Mesenchymal stem cell (in vitro differentiated cells and primary cell): ENCODE measurements at regions not wholly inside any gene's neighbourhood (a gene's known extent, or its start where the extent isn't known, plus 50 kb on each side); places are given as distances from the start of the nearest gene placed in this dataset.

Experiments
- DNase-seq: peaks from one replicate; pipeline ENCODE4 v3.0.0-alpha.2; 2013
- H2AFZ ChIP-seq: one replicate; pipeline ENCODE4 v1.6.1; 2013; ENCODE audit warnings: low read depth, mild to moderate bottlenecking, control low read depth, inconsistent platforms, low read length, moderate library complexity
- H2AK5ac ChIP-seq: 2 replicates; pipeline ENCODE4 v1.6.1; 2013; ENCODE audit warnings: low read length, moderate library complexity, mild to moderate bottlenecking, inconsistent platforms; ENCODE audit not compliant: severe bottlenecking
- H2BK120ac ChIP-seq: one replicate; pipeline ENCODE4 v1.6.1; 2013; ENCODE audit warnings: low read depth, mild to moderate bottlenecking, inconsistent platforms, low read length, moderate library complexity
- H2BK12ac ChIP-seq, 2 experiments: one replicate each; pipeline ENCODE4 v1.6.1; 2013; ENCODE audit warnings: inconsistent platforms in 2 of 2, low read length in 2 of 2, mild to moderate bottlenecking in 2 of 2, moderate library complexity in 2 of 2, control low read depth in 1 of 2
- H2BK15ac ChIP-seq: one replicate; pipeline ENCODE4 v1.6.1; 2013; ENCODE audit warnings: mild to moderate bottlenecking, low read depth, inconsistent platforms; ENCODE audit not compliant: poor library complexity, severe bottlenecking
- H2BK5ac ChIP-seq: 2 replicates; pipeline ENCODE4 v1.6.1; 2013; ENCODE audit warnings: low read depth, mild to moderate bottlenecking, low read length, control low read depth, inconsistent platforms; ENCODE audit not compliant: poor library complexity, severe bottlenecking
- H3K14ac ChIP-seq, 2 experiments: one replicate each; pipeline ENCODE4 v1.6.1; 2013; ENCODE audit warnings: inconsistent platforms in 2 of 2, low read length in 2 of 2, control low read depth in 1 of 2, mild to moderate bottlenecking in 1 of 2, moderate library complexity in 1 of 2
- H3K18ac ChIP-seq, 2 experiments: one replicate each; pipeline ENCODE4 v1.6.1; 2013; ENCODE audit warnings: inconsistent platforms in 2 of 2, low read length in 2 of 2, control low read depth in 1 of 2, low read depth in 1 of 2, mild to moderate bottlenecking in 1 of 2
- H3K23ac ChIP-seq, 2 experiments: one replicate each; pipeline ENCODE4 v1.6.1; 2013; ENCODE audit warnings: inconsistent platforms in 2 of 2, low read length in 2 of 2, mild to moderate bottlenecking in 2 of 2, moderate library complexity in 2 of 2, control low read depth in 1 of 2
- H3K27ac ChIP-seq: 2 replicates; pipeline ENCODE4 v1.5.1; 2013; ENCODE audit warnings: mild to moderate bottlenecking, moderate library complexity, low read length, control low read depth, inconsistent platforms; ENCODE audit not compliant: poor library complexity, severe bottlenecking
- H3K27me3 ChIP-seq, 2 experiments: 2 replicates each; pipeline versions ENCODE4 v1.6.1 to v1.7.0; 2013; ENCODE audit warnings: low read length in 2 of 2, mild to moderate bottlenecking in 2 of 2, moderate library complexity in 2 of 2, control low read depth in 1 of 2, inconsistent platforms in 1 of 2; ENCODE audit not compliant: control insufficient read depth in 1 of 2, insufficient read depth in 1 of 2
- H3K36me3 ChIP-seq, 2 experiments: 2 replicates each; pipeline versions ENCODE4 v1.6.1 to v1.7.0; 2013; ENCODE audit warnings: low read length in 2 of 2, control low read depth in 1 of 2, inconsistent platforms in 1 of 2, low read depth in 1 of 2, mild to moderate bottlenecking in 1 of 2; ENCODE audit not compliant: insufficient read depth in 2 of 2, control insufficient read depth in 1 of 2
- H3K4ac ChIP-seq, 2 experiments: one replicate each; pipeline ENCODE4 v1.6.1; 2013; ENCODE audit warnings: inconsistent platforms in 2 of 2, low read length in 2 of 2, mild to moderate bottlenecking in 2 of 2, moderate library complexity in 2 of 2, control low read depth in 1 of 2, low read depth in 1 of 2
- H3K4me1 ChIP-seq: 2 replicates; pipeline ENCODE4 v1.6.1; 2013; ENCODE audit warnings: low read depth, low read length, control low read depth; ENCODE audit not compliant: control insufficient read depth, insufficient read depth
- H3K4me2 ChIP-seq: 2 replicates; pipeline ENCODE4 v1.6.1; 2013; ENCODE audit warnings: low read length, mild to moderate bottlenecking, inconsistent platforms; ENCODE audit not compliant: poor library complexity, severe bottlenecking
- H3K4me3 ChIP-seq, 2 experiments: 2 replicates each; pipeline versions ENCODE4 v1.5.1 to v1.7.0; 2013; ENCODE audit warnings: low read length in 2 of 2, mild to moderate bottlenecking in 2 of 2, control low read depth in 1 of 2, low read depth in 1 of 2; ENCODE audit not compliant: insufficient read depth in 1 of 2
- H3K79me1 ChIP-seq: replicated peaks from 2 replicates; pipeline ENCODE4 v1.6.1; 2013; ENCODE audit warnings: mild to moderate bottlenecking, control low read depth, low read length, inconsistent platforms; ENCODE audit not compliant: poor library complexity, severe bottlenecking
- H3K9ac ChIP-seq: 2 replicates; pipeline ENCODE4 v1.7.0; 2013; ENCODE audit warnings: mild to moderate bottlenecking, low read length, moderate library complexity
- H3K9me3 ChIP-seq: 2 replicates; pipeline ENCODE4 v1.7.0; 2013; ENCODE audit warnings: mild to moderate bottlenecking, low read length; ENCODE audit not compliant: control insufficient read depth
- H4K8ac ChIP-seq: one replicate; pipeline ENCODE4 v1.6.1; 2013; ENCODE audit warnings: inconsistent platforms, mild to moderate bottlenecking, low read length, moderate library complexity
- H4K91ac ChIP-seq: one replicate; pipeline ENCODE4 v1.6.1; 2013; ENCODE audit warnings: mild to moderate bottlenecking, low read length, inconsistent platforms
- WGBS: methylation state at CpG from one replicate; pipeline ENCODE4 v1.1.7; 2013; ENCODE audit warnings: mixed read lengths; 5-methylcytosine and 5-hydroxymethylcytosine counted together

- H4K91ac ChIP-seq: no peak overlapping the region
- no peak for DNase-seq
- no peaks in the 10 kb centered on the region for H3K36me3 ChIP-seq
- no peak overlapping the region for H3K4me3 ChIP-seq
- H2BK5ac ChIP-seq: no peak overlapping the region
- H3K27ac ChIP-seq: no peak overlapping the region
- H3K23ac ChIP-seq: no peak overlapping the region
- H3K9me3 ChIP-seq: no peaks in the 10 kb centered on the region
- no peak overlapping the region for H2BK12ac ChIP-seq
- WGBS: 100% methylated on average over 1 of the region's 3 CpGs
- H4K8ac ChIP-seq: no peak overlapping the region
- H3K4ac ChIP-seq: no peak overlapping the region
- H3K4me1 ChIP-seq: no peaks in the 10 kb centered on the region
- H2BK120ac ChIP-seq: no peak overlapping the region
- no peak overlapping the region for H3K14ac ChIP-seq
- H2BK15ac ChIP-seq: no peak overlapping the region
- no peak overlapping the region for H3K4me2 ChIP-seq
- no peak overlapping the region for H2AK5ac ChIP-seq
- no peaks in the 10 kb centered on the region for H3K27me3 ChIP-seq
- no peak overlapping the region for H3K18ac ChIP-seq
- H2AFZ ChIP-seq: no peak overlapping the region
- no peak overlapping the region for H3K9ac ChIP-seq
- no peaks in the 10 kb centered on the region for H3K79me1 ChIP-seq
Measured at GRCh38 chr11:21634491-21634890, 558.4 kb upstream of the ANO5 start.

DNA sequence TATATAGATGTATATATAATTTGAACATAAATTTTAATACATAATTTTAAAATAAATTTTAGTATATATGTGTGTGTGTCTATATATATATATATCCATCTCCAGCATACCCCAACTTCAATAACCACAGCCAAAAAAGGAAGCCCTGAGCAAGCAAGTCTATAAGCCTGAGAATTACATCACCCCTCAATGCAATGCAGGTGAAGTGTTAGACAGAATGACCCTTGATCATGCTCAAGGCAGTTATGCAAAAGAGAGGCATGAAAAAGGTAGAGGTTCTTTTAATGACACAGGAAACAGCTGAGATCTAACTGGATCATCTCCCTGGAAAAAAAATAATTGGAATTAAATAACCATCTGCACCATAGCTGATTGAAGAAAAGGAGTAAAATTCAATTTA is 557.9 kb upstream of the ANO5 start:
- no peak overlapping the region for H3K18ac ChIP-seq
- no peak for DNase-seq
- H2AK5ac ChIP-seq: no peak overlapping the region
- no peak overlapping the region for H4K8ac ChIP-seq
- H3K4ac ChIP-seq: no peak overlapping the region
- H3K9me3 ChIP-seq: no peaks in the 10 kb centered on the region
- no peak overlapping the region for H2BK5ac ChIP-seq
- H3K23ac ChIP-seq: no peak overlapping the region
- no peak overlapping the region for H2BK15ac ChIP-seq
- no peaks in the 10 kb centered on the region for H3K27me3 ChIP-seq
- H2BK120ac ChIP-seq: no peak overlapping the region
- no peaks in the 10 kb centered on the region for H3K36me3 ChIP-seq
- no peaks in the 10 kb centered on the region for H3K79me1 ChIP-seq
- H3K9ac ChIP-seq: no peak overlapping the region
- H3K27ac ChIP-seq: no peak overlapping the region
- H4K91ac ChIP-seq: no peak overlapping the region
- H3K4me2 ChIP-seq: no peak overlapping the region
- no peaks in the 10 kb centered on the region for H3K4me1 ChIP-seq
- no peak overlapping the region for H2AFZ ChIP-seq
- no peak overlapping the region for H3K14ac ChIP-seq
- no peak overlapping the region for H2BK12ac ChIP-seq
- no peak overlapping the region for H3K4me3 ChIP-seq

DNA sequence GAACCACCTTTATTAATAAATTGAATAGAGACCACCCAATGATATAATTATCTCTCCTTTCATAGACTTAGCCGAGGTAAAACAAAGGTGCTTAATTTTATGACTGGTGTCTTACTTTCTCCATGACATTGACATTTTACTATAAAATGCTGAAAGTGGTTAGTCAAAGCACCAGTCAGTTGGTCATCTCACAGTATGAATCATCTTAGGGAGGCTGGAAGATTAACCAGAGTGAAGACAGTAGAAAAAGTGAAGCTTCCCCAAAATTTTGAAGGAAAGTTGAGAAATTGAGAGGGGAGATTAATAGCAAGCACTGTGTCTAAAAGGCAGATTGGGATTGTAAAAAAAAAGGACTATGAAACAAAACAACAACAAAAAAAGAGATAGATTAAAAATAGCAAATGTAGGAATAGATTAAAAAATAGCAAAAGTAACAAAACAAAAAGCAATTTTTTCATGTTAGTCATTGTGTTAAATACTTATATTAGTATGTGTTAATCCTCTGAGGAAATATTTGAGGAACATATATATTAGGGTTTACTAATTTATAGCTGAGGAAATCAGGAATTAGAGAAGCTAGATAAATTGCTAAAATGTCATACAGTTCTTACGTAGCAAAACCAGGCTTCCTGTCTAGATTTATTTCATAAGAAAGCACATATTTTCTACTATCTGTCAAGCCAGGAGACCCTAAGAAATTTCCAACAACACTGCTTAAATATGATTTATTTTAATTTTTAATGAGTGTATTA is 557.3 kb upstream of the ANO5 start:
- Histone ChIP-seq H2BK12ac (no peak overlapping the region), H3K18ac (no peak overlapping the region), H3K9me3 (no peaks in the 10 kb centered on the region), H3K27ac (no peak overlapping the region), H4K91ac (no peak overlapping the region), H2BK15ac (no peak overlapping the region), H3K23ac (no peak overlapping the region), H3K4me3 (no peak overlapping the region), H3K4me1 (no peaks in the 10 kb centered on the region), H3K9ac (no peak overlapping the region), H2BK5ac (no peak overlapping the region), H3K4ac (no peak overlapping the region), H2BK120ac (no peak overlapping the region), H3K14ac (no peak overlapping the region), H3K36me3 (no peaks in the 10 kb centered on the region), H4K8ac (no peak overlapping the region), H2AK5ac (no peak overlapping the region), H3K79me1 (no peaks in the 10 kb centered on the region), H3K27me3 (no peaks in the 10 kb centered on the region), H2AFZ (no peak overlapping the region), H3K4me2 (no peak overlapping the region)
- no CpG with 5 or more reads among the region's 2 CpGs for WGBS
- DNase-seq: no peak

DNA sequence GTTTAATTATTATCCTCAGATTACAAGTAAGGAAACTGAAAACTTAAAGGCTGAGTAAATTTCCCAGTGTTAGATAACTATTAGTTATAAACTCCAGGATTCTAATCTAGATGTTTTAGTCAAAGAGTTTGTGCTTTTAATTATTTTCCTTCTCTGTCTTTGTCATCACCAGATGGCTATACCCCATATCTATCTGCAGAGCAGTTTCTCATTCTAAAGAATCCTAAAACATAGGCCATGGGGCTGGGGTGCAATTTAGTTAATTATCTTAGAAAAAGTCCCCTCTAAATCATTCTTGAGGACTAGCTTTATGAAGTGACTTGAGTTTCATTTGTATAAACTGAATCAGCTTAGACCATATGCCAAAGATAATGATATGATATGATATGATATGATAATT is 556.3 kb upstream of the ANO5 start:
- no peak overlapping the region for H3K4me3 ChIP-seq
- H4K91ac ChIP-seq: no peak overlapping the region
- H3K4me1 ChIP-seq: no peaks in the 10 kb centered on the region
- no peak overlapping the region for H3K23ac ChIP-seq
- no peak overlapping the region for H3K14ac ChIP-seq
- H2BK12ac ChIP-seq: no peak overlapping the region
- H3K27me3 ChIP-seq: no peaks in the 10 kb centered on the region
- H3K9me3 ChIP-seq: no peaks in the 10 kb centered on the region
- H3K27ac ChIP-seq: no peak overlapping the region
- no peak overlapping the region for H2AK5ac ChIP-seq
- no peak overlapping the region for H2BK15ac ChIP-seq
- no peak overlapping the region for H3K9ac ChIP-seq
- H2BK5ac ChIP-seq: no peak overlapping the region
- no peak overlapping the region for H3K4ac ChIP-seq
- no peak overlapping the region for H2BK120ac ChIP-seq
- H3K18ac ChIP-seq: no peak overlapping the region
- no peak overlapping the region for H3K4me2 ChIP-seq
- H2AFZ ChIP-seq: no peak overlapping the region
- no peak overlapping the region for H4K8ac ChIP-seq
- H3K79me1 ChIP-seq: no peaks in the 10 kb centered on the region
- no peaks in the 10 kb centered on the region for H3K36me3 ChIP-seq
- DNase-seq: no peak
